ENCODE measurements at regions not wholly inside any gene's neighbourhood (a gene's known extent, or its start where the extent isn't known, plus 50 kb on each side); places are given as distances from the start of the nearest gene placed in this dataset.

DNA sequence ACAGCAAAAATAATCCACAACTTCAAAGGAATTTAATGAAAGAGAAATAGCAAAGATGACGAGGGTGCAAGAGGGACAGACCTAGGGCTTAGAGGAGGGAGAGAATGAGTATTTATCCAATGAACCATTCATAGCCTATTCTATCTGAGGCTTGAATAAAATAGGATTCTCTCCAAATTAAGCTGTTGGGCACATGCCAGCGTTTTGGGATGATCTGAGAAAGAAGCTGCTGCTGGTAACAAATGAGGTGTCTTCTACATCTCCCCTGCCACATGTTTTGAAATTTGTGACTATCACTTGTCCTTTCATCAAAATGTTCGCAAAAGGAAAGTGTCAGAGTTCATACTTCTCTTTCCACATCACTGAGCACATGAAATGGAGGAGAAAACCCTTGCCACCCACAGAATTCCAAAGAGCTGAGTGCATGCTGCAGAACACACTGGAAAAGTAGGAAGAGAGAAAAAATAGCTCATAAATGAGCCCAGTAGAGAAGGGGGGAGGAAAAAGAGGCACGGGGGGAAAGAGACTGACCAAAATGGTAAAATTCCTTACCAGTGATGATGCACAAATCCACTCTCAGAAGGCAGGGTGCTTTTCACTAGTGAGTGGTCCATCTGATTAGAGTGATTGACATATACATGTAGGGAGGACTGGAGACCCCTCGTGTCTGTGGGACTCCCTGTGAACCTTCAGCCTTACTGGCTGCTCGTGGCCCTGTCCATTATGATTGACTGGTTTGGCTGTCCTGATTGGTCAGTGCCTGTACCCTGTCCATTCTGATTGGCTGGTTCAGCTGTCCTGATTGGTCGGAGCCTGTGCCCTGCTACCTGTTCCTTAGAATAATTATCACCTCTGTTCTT, 180.5 kb downstream of the OGFRL1 start:
- Histone ChIP-seq H3K9me3 (ENCODE audit: control insufficient read depth in 2 of 2, insufficient read depth in 1 of 2, low read length in 1 of 2) (no peaks in the 10 kb centered on the region), H3K4me3 (ENCODE audit: low read length in 2 of 2) (no peak overlapping the region), H3K4me1 (ENCODE audit: control insufficient read depth in 2 of 2, insufficient read depth in 2 of 2, low read length in 2 of 2) (no peaks in the 10 kb centered on the region), H3K27ac (ENCODE audit: low read depth in 1 of 2, low read length in 1 of 2) (no peak overlapping the region), H3K36me3 (ENCODE audit: control insufficient read depth in 2 of 2, insufficient read depth in 2 of 2, low read length in 1 of 2) (no peaks in the 10 kb centered on the region), H3K27me3 (ENCODE audit: control insufficient read depth in 2 of 2, insufficient read depth in 1 of 2, low read length in 1 of 2) (no peaks in the 10 kb centered on the region)
- 88% methylated on average over 7 of the region's 7 CpGs for WGBS
- no peak for DNase-seq (ENCODE audit: low read depth in 6 of 9, low spot score in 9 of 9)

GRCh38 chr6:71471718-71472117, 183.1 kb downstream of the OGFRL1 start:
- Histone ChIP-seq H3K4me1 (ENCODE audit: control insufficient read depth in 2 of 2, insufficient read depth in 2 of 2, low read length in 2 of 2) (no peaks in the 10 kb centered on the region), H3K27ac (ENCODE audit: low read depth in 1 of 2, low read length in 1 of 2) (no peak overlapping the region), H3K36me3 (ENCODE audit: control insufficient read depth in 2 of 2, insufficient read depth in 2 of 2, low read length in 1 of 2) (no peaks in the 10 kb centered on the region), H3K27me3 (ENCODE audit: control insufficient read depth in 2 of 2, insufficient read depth in 1 of 2, low read length in 1 of 2) (no peaks in the 10 kb centered on the region), H3K9me3 (ENCODE audit: control insufficient read depth in 2 of 2, insufficient read depth in 1 of 2, low read length in 1 of 2) (no peaks in the 10 kb centered on the region), H3K4me3 (ENCODE audit: low read length in 2 of 2) (no peak overlapping the region)
- 95% methylated on average over 2 of the region's 2 CpGs for WGBS
- no peak for DNase-seq (ENCODE audit: low read depth in 6 of 9, low spot score in 9 of 9)

GRCh38 chr6:71473926-71474325, 185.3 kb downstream of the OGFRL1 start:
- 88% methylated on average over 2 of the region's 2 CpGs for WGBS
- H3K27ac ChIP-seq (ENCODE audit: low read depth in 1 of 2, low read length in 1 of 2) = no peak overlapping the region

DNA sequence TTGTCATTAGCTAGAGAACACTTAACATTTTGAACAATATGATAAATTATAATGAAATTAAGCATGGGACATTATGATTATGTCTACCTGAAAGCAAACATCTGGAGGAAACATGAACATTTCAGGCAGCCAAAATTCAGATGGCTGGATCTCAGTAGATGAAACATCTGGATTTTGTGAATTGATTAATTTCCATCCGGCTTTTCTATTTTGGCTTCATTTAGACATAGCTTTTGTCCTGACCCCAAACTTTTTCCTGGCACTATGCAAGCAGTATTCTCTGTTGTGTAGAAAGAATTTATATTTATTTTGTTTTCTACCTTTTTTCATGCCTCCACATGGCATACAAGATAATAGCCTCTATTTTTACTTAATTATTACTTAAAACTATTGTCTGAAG, 186.3 kb downstream of the OGFRL1 start:
- Histone ChIP-seq H3K9me3 (ENCODE audit: control insufficient read depth in 2 of 2, insufficient read depth in 1 of 2, low read length in 1 of 2) (no peaks in the 10 kb centered on the region), H3K4me1 (ENCODE audit: control insufficient read depth in 2 of 2, insufficient read depth in 2 of 2, low read length in 2 of 2) (no peaks in the 10 kb centered on the region), H3K27me3 (ENCODE audit: control insufficient read depth in 2 of 2, insufficient read depth in 1 of 2, low read length in 1 of 2) (no peaks in the 10 kb centered on the region), H3K36me3 (ENCODE audit: control insufficient read depth in 2 of 2, insufficient read depth in 2 of 2, low read length in 1 of 2) (no peaks in the 10 kb centered on the region), H3K27ac (ENCODE audit: low read depth in 1 of 2, low read length in 1 of 2) (no peak overlapping the region), H3K4me3 (ENCODE audit: low read length in 2 of 2) (no peak overlapping the region)
- no peak for DNase-seq (ENCODE audit: low read depth in 6 of 9, low spot score in 9 of 9)
- WGBS = 95% methylated on average over 1 of the region's 1 CpG

More at GRCh38 chr6:71473926-71474325, 185.3 kb downstream of the OGFRL1 start:
- H3K36me3 ChIP-seq (ENCODE audit: control insufficient read depth in 2 of 2, insufficient read depth in 2 of 2, low read length in 1 of 2) = no peaks in the 10 kb centered on the region
- DNase-seq (ENCODE audit: low read depth in 6 of 9, low spot score in 9 of 9) = no peak
- no peaks in the 10 kb centered on the region for H3K27me3 ChIP-seq (ENCODE audit: control insufficient read depth in 2 of 2, insufficient read depth in 1 of 2, low read length in 1 of 2)
- H3K9me3 ChIP-seq (ENCODE audit: control insufficient read depth in 2 of 2, insufficient read depth in 1 of 2, low read length in 1 of 2) = no peaks in the 10 kb centered on the region
- no peaks in the 10 kb centered on the region for H3K4me1 ChIP-seq (ENCODE audit: control insufficient read depth in 2 of 2, insufficient read depth in 2 of 2, low read length in 2 of 2)
- H3K4me3 ChIP-seq (ENCODE audit: low read length in 2 of 2) = no peak overlapping the region

DNA sequence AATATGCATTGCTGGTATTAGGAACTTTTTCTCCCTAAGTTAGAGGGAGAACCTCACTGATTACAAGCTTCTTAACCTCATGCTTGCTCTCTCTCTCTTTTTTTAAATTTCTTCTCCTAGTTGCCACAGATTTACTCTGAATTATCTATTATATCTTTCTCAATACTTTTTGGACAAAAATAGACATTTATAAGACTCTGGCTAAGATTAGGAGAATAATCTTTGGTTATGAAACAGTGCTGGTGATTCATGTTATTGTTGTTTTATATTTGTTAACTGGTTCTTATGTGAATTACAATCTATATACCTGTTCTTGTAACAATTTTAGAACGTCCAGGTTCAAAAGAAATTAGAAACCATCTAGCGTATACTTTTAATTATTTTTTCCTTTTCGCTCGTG, 187.8 kb downstream of the OGFRL1 start:
- 69% methylated on average over 4 of the region's 4 CpGs for WGBS
- no peaks in the 10 kb centered on the region for H3K27me3 ChIP-seq (ENCODE audit: control insufficient read depth in 2 of 2, insufficient read depth in 1 of 2, low read length in 1 of 2)
- no peak for DNase-seq (ENCODE audit: low read depth in 6 of 9, low spot score in 9 of 9)
- no peaks in the 10 kb centered on the region for H3K4me1 ChIP-seq (ENCODE audit: control insufficient read depth in 2 of 2, insufficient read depth in 2 of 2, low read length in 2 of 2)
- H3K4me3 ChIP-seq (ENCODE audit: low read length in 2 of 2) = no peak overlapping the region
- H3K9me3 ChIP-seq (ENCODE audit: control insufficient read depth in 2 of 2, insufficient read depth in 1 of 2, low read length in 1 of 2) = no peaks in the 10 kb centered on the region
- no peak overlapping the region for H3K27ac ChIP-seq (ENCODE audit: low read depth in 1 of 2, low read length in 1 of 2)
- no peaks in the 10 kb centered on the region for H3K36me3 ChIP-seq (ENCODE audit: control insufficient read depth in 2 of 2, insufficient read depth in 2 of 2, low read length in 1 of 2)

DNA sequence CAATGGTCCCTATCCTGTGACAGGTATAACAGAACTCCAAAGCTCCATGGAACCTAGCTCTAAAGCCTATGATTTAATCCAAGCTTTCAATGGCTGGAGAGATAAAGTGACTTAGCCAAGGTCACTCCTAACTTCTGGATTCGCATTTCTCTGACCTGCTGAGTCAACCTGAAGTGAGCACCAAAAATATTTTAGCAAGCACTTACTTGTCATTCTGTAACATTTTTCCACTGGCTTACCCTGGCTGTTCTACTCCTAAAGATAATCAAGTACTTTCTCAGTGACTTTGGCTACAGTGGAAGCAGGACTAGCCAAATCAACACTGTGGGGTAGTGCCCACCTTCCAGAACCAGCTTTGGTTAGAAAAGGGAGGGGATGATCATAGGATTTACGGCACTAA, 188.3 kb downstream of the OGFRL1 start:
- no peaks in the 10 kb centered on the region for H3K36me3 ChIP-seq (ENCODE audit: control insufficient read depth in 2 of 2, insufficient read depth in 2 of 2, low read length in 1 of 2)
- 90% methylated on average over 2 of the region's 2 CpGs for WGBS
- DNase-seq (ENCODE audit: low read depth in 6 of 9, low spot score in 9 of 9) = no peak
- H3K27me3 ChIP-seq (ENCODE audit: control insufficient read depth in 2 of 2, insufficient read depth in 1 of 2, low read length in 1 of 2) = no peaks in the 10 kb centered on the region
- H3K4me3 ChIP-seq (ENCODE audit: low read length in 2 of 2) = no peak overlapping the region
- H3K27ac ChIP-seq (ENCODE audit: low read depth in 1 of 2, low read length in 1 of 2) = no peak overlapping the region
- H3K9me3 ChIP-seq (ENCODE audit: control insufficient read depth in 2 of 2, insufficient read depth in 1 of 2, low read length in 1 of 2) = no peaks in the 10 kb centered on the region
- H3K4me1 ChIP-seq (ENCODE audit: control insufficient read depth in 2 of 2, insufficient read depth in 2 of 2, low read length in 2 of 2) = no peaks in the 10 kb centered on the region

- Histone ChIP-seq H3K9me3 (ENCODE audit: control insufficient read depth in 2 of 2, insufficient read depth in 1 of 2, low read length in 1 of 2) (no peaks in the 10 kb centered on the region), H3K27me3 (ENCODE audit: control insufficient read depth in 2 of 2, insufficient read depth in 1 of 2, low read length in 1 of 2) (no peaks in the 10 kb centered on the region), H3K36me3 (ENCODE audit: control insufficient read depth in 2 of 2, insufficient read depth in 2 of 2, low read length in 1 of 2) (no peaks in the 10 kb centered on the region), H3K4me1 (ENCODE audit: control insufficient read depth in 2 of 2, insufficient read depth in 2 of 2, low read length in 2 of 2) (no peaks in the 10 kb centered on the region), H3K4me3 (ENCODE audit: low read length in 2 of 2) (no peak overlapping the region), H3K27ac (ENCODE audit: low read depth in 1 of 2, low read length in 1 of 2) (peak overlapping the region in 1 of 2 donors; percentile 5)
- DNase-seq (ENCODE audit: low read depth in 6 of 9, low spot score in 9 of 9) = no peak
- 69% methylated on average over 2 of the region's 2 CpGs for WGBS
Observed at GRCh38 chr6:71478834-71479541, 190.4 kb downstream of the OGFRL1 start.

GRCh38 chr6:71480577-71480976, 192.0 kb downstream of the OGFRL1 start:
- no peak overlapping the region for H3K4me3 ChIP-seq (ENCODE audit: low read length in 2 of 2)
- H3K4me1 ChIP-seq (ENCODE audit: control insufficient read depth in 2 of 2, insufficient read depth in 2 of 2, low read length in 2 of 2) = no peaks in the 10 kb centered on the region
- 98% methylated on average over 1 of the region's 1 CpG for WGBS
- H3K27me3 ChIP-seq (ENCODE audit: control insufficient read depth in 2 of 2, insufficient read depth in 1 of 2, low read length in 1 of 2) = no peaks in the 10 kb centered on the region
- no peaks in the 10 kb centered on the region for H3K36me3 ChIP-seq (ENCODE audit: control insufficient read depth in 2 of 2, insufficient read depth in 2 of 2, low read length in 1 of 2)
- no peak overlapping the region for H3K27ac ChIP-seq (ENCODE audit: low read depth in 1 of 2, low read length in 1 of 2)
- DNase-seq (ENCODE audit: low read depth in 6 of 9, low spot score in 9 of 9) = no peak
- H3K9me3 ChIP-seq (ENCODE audit: control insufficient read depth in 2 of 2, insufficient read depth in 1 of 2, low read length in 1 of 2) = no peaks in the 10 kb centered on the region

DNA sequence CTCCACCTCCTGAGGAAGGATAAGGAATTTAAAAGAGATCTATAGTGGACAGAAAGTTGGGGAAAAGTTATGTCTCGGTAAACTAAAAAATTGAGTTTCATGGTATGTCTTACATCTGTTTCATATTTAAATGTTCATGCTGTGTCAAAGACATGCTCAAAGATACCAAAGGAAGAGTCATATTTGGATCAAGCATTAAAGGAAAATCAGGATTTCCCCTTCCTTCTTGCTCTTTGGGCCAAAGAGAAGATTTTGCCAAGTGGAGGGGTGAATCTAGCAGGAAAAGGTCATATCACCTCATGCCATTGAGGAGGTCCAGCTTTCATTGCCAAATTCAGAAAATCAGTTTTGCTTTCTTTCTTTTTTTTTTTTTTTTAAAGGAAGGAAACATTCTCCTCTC, 192.4 kb downstream of the OGFRL1 start:
- no peaks in the 10 kb centered on the region for H3K9me3 ChIP-seq (ENCODE audit: control insufficient read depth in 2 of 2, insufficient read depth in 1 of 2, low read length in 1 of 2)
- H3K36me3 ChIP-seq (ENCODE audit: control insufficient read depth in 2 of 2, insufficient read depth in 2 of 2, low read length in 1 of 2) = no peaks in the 10 kb centered on the region
- no peaks in the 10 kb centered on the region for H3K4me1 ChIP-seq (ENCODE audit: control insufficient read depth in 2 of 2, insufficient read depth in 2 of 2, low read length in 2 of 2)
- DNase-seq (ENCODE audit: low read depth in 6 of 9, low spot score in 9 of 9) = no peak
- no peak overlapping the region for H3K4me3 ChIP-seq (ENCODE audit: low read length in 2 of 2)
- 98% methylated on average over 1 of the region's 1 CpG for WGBS
- H3K27me3 ChIP-seq (ENCODE audit: control insufficient read depth in 2 of 2, insufficient read depth in 1 of 2, low read length in 1 of 2) = no peaks in the 10 kb centered on the region
- H3K27ac ChIP-seq (ENCODE audit: low read depth in 1 of 2, low read length in 1 of 2) = no peak overlapping the region

Data from thymus (tissue), 11 donors.